H9 (cell line): ENCODE measurements at regions not wholly inside any gene's neighbourhood (a gene's known extent, or its start where the extent isn't known, plus 50 kb on each side); places are given as distances from the start of the nearest gene placed in this dataset.

Experiments used
- DNase-seq: peaks from one replicate; pipeline ENCODE4 v3.0.0-alpha.2; 2017
- H2AFZ ChIP-seq: one replicate; pipeline ENCODE4 v1.6.1; 2013; ENCODE audit warnings: mild to moderate bottlenecking, low read length, control low read depth, moderate library complexity
- H2AK5ac ChIP-seq: 2 replicates; pipeline ENCODE4 v1.6.1; 2013; ENCODE audit warnings: low read length, control low read depth, mixed read lengths; ENCODE audit not compliant: insufficient read length
- H2BK120ac ChIP-seq: one replicate; pipeline ENCODE4 v1.6.1; 2013; ENCODE audit warnings: low read depth, mild to moderate bottlenecking, low read length, control low read depth, inconsistent platforms; ENCODE audit not compliant: poor library complexity, severe bottlenecking
- H2BK12ac ChIP-seq: 2 replicates; pipeline ENCODE4 v1.6.1; 2013; ENCODE audit warnings: low read length, control low read depth, mixed read lengths, low read depth; ENCODE audit not compliant: insufficient read length
- H2BK15ac ChIP-seq: 2 replicates; pipeline ENCODE4 v1.6.1; 2013; ENCODE audit warnings: low read depth, low read length, control low read depth
- H2BK20ac ChIP-seq: one replicate; pipeline ENCODE4 v1.6.1; 2013; ENCODE audit warnings: low read depth, mild to moderate bottlenecking, low read length, control low read depth, inconsistent platforms; ENCODE audit not compliant: poor library complexity, severe bottlenecking
- H2BK5ac ChIP-seq: 2 replicates; pipeline ENCODE4 v1.6.1; 2013; ENCODE audit warnings: low read length, control low read depth, mixed read lengths; ENCODE audit not compliant: insufficient read length
- H3K14ac ChIP-seq: 2 replicates; pipeline ENCODE4 v1.6.1; 2013; ENCODE audit warnings: low read length, control low read depth; ENCODE audit not compliant: insufficient read depth
- H3K18ac ChIP-seq: 2 replicates; pipeline ENCODE4 v1.6.1; 2013; ENCODE audit warnings: low read depth, mild to moderate bottlenecking, mixed read lengths, low read length, control low read depth; ENCODE audit not compliant: insufficient read length
- H3K23ac ChIP-seq: 2 replicates; pipeline ENCODE4 v1.6.1; 2013; ENCODE audit warnings: low read length, control low read depth, mixed read lengths, low read depth; ENCODE audit not compliant: insufficient read length
- H3K23me2 ChIP-seq: 2 replicates; pipeline ENCODE4 v1.6.1; 2013; ENCODE audit warnings: low read depth, mild to moderate bottlenecking, mixed read lengths, low read length, control low read depth; ENCODE audit not compliant: insufficient read length, poor library complexity, severe bottlenecking
- H3K27ac ChIP-seq: 2 replicates; pipeline ENCODE4 v1.5.1; 2013; ENCODE audit warnings: low read length, control low read depth, mixed read lengths, low read depth; ENCODE audit not compliant: insufficient read length
- H3K27me3 ChIP-seq: 2 replicates; pipeline ENCODE4 v1.6.1; 2013; ENCODE audit warnings: low read length, control low read depth, inconsistent platforms; ENCODE audit not compliant: insufficient read depth
- H3K4ac ChIP-seq: 2 replicates; pipeline ENCODE4 v1.6.1; 2013; ENCODE audit warnings: low read depth, mild to moderate bottlenecking, control low read depth, inconsistent platforms, low read length, moderate library complexity
- H3K4me1 ChIP-seq: 2 replicates; pipeline ENCODE4 v1.6.1; 2013; ENCODE audit warnings: low read length, control low read depth, inconsistent platforms; ENCODE audit not compliant: insufficient read depth
- H3K4me2 ChIP-seq: 2 replicates; pipeline ENCODE4 v1.6.1; 2013; ENCODE audit warnings: low read length, control low read depth, mixed read lengths; ENCODE audit not compliant: insufficient read length, insufficient read depth
- H3K56ac ChIP-seq: 2 replicates; pipeline ENCODE4 v1.6.1; 2013; ENCODE audit warnings: low read depth, mild to moderate bottlenecking, mixed read lengths, low read length, control low read depth; ENCODE audit not compliant: insufficient read length
- H3K79me1 ChIP-seq: 2 replicates; pipeline ENCODE4 v1.6.1; 2013; ENCODE audit warnings: low read depth, mild to moderate bottlenecking, moderate library complexity, low read length, control low read depth, inconsistent platforms; ENCODE audit not compliant: insufficient read depth, poor library complexity, severe bottlenecking
- H3K79me2 ChIP-seq: 2 replicates; pipeline ENCODE4 v1.6.1; 2013; ENCODE audit warnings: low read length, control low read depth, inconsistent platforms; ENCODE audit not compliant: insufficient read depth
- H3K9ac ChIP-seq: 2 replicates; pipeline ENCODE4 v1.6.1; 2013; ENCODE audit warnings: low read length, control low read depth, mixed read lengths; ENCODE audit not compliant: insufficient read length; ENCODE audit errors: extremely low read depth
- H3K9me3 ChIP-seq: one replicate; pipeline ENCODE4 v1.6.1; 2013; ENCODE audit warnings: low read depth, low read length, inconsistent platforms; ENCODE audit not compliant: control insufficient read depth
- H3T11ph ChIP-seq: one replicate; pipeline ENCODE4 v1.6.1; 2013; ENCODE audit warnings: mild to moderate bottlenecking, low read length, control low read depth, inconsistent platforms
- H4K20me1 ChIP-seq: one replicate; pipeline ENCODE4 v1.6.1; 2013; ENCODE audit not compliant: control insufficient read depth, insufficient read length, insufficient read depth
- H4K5ac ChIP-seq: 2 replicates; pipeline ENCODE4 v1.6.1; 2013; ENCODE audit warnings: low read depth, mild to moderate bottlenecking, mixed read lengths, low read length, control low read depth; ENCODE audit not compliant: insufficient read length
- H4K8ac ChIP-seq: replicated peaks from 2 replicates; pipeline ENCODE4 v1.6.1; 2013; ENCODE audit warnings: low read length, control low read depth, mixed read lengths, low read depth; ENCODE audit not compliant: insufficient read length
- H4K91ac ChIP-seq: 2 replicates; pipeline ENCODE4 v1.6.1; 2013; ENCODE audit warnings: low read depth, mild to moderate bottlenecking, moderate library complexity, mixed read lengths, low read length, control low read depth; ENCODE audit not compliant: insufficient read length
- H3K27ac Mint-ChIP-seq, 3 experiments: 2 replicates in 2 of 3; 3 replicates in 1 of 3; pipeline ENCODE4 v1.8.0; 2020 to 2021; ENCODE audit warnings: mixed read lengths in 3 of 3, mild to moderate bottlenecking in 1 of 3, moderate library complexity in 1 of 3
- H3K27me3 Mint-ChIP-seq: 2 replicates; pipeline ENCODE4 v1.8.0; 2021; ENCODE audit warnings: low read depth, mild to moderate bottlenecking, moderate library complexity, mixed read lengths
- H3K36me3 Mint-ChIP-seq, 3 experiments: 2 replicates in 2 of 3; 3 replicates in 1 of 3; pipeline ENCODE4 v1.8.0; 2020 to 2021; ENCODE audit warnings: low read depth in 3 of 3, mixed read lengths in 3 of 3; ENCODE audit not compliant: insufficient read depth in 1 of 3
- H3K4me1 Mint-ChIP-seq, 2 experiments: 2 replicates each; pipeline ENCODE4 v1.8.0; 2020; ENCODE audit warnings: mixed read lengths in 2 of 2
- H3K4me3 Mint-ChIP-seq, 2 experiments: 2 replicates in 1 of 2; 3 replicates in 1 of 2; pipeline ENCODE4 v1.8.0; 2020 to 2021; ENCODE audit warnings: mild to moderate bottlenecking in 2 of 2, mixed read lengths in 2 of 2, moderate library complexity in 1 of 2
- H3K9me3 Mint-ChIP-seq, 2 experiments: 2 replicates in 1 of 2; 3 replicates in 1 of 2; pipeline ENCODE4 v1.8.0; 2020; ENCODE audit warnings: mild to moderate bottlenecking in 2 of 2, mixed read lengths in 2 of 2, moderate library complexity in 1 of 2
- CTCF ChIP-seq: fragments of 200-600 bp; sonication (generic); conservative IDR thresholded peaks from 3 replicates; pipeline ENCODE4 v1.8.0; 2021; ENCODE audit warnings: antibody characterized with exemption, mild to moderate bottlenecking
- WGBS: extraction: QIAGEN DNeasy Blood & Tissue Kit; methylation state at CpG from one replicate; pipeline ENCODE4 v1.1.7; 2013; ENCODE audit warnings: missing lambda C conversion rate, low lambda C conversion rate, mixed read lengths; ENCODE audit not compliant: insufficient read length; ENCODE audit errors: extremely low coverage; 5-methylcytosine and 5-hydroxymethylcytosine counted together

GRCh38 chr4:29075366-29075765, 1644.8 kb upstream of the PCDH7 start:
- no CpG with 5 or more reads among the region's 6 CpGs for WGBS
- Mint-ChIP-seq H3K36me3 (peaks cover 0 to 12% (median 3%) of the 10 kb centered on the region in 3 experiments; a peak in 4 of 7 replicates), H3K27ac (no peak overlapping the region)

More at GRCh38 chr4:29075366-29075765, 1644.8 kb upstream of the PCDH7 start:
- H3K79me1 ChIP-seq: no peaks in the 10 kb centered on the region
- H2BK15ac ChIP-seq: no peak overlapping the region
- no peak overlapping the region for H2BK20ac ChIP-seq
- no peak overlapping the region for H3K14ac ChIP-seq
- H3K56ac ChIP-seq: no peak overlapping the region
- no peak overlapping the region for H3K4me3 Mint-ChIP-seq
- no peak overlapping the region for H2AFZ ChIP-seq
- no peak overlapping the region for H3K27ac ChIP-seq
- no peaks in the 10 kb centered on the region for H4K20me1 ChIP-seq
- DNase-seq: no peak
- no peaks in the 10 kb centered on the region for H3K23me2 ChIP-seq
- no peak overlapping the region for H2AK5ac ChIP-seq
- no peaks in the 10 kb centered on the region for H3K4me1 Mint-ChIP-seq
- no peak overlapping the region for H3K4me2 ChIP-seq
- no peak overlapping the region for H3K4ac ChIP-seq
- no peak overlapping the region for H4K5ac ChIP-seq
- no peak overlapping the region for H2BK120ac ChIP-seq
- no peak overlapping the region for H2BK5ac ChIP-seq
- no peaks in the 10 kb centered on the region for H3K27me3 Mint-ChIP-seq
- H3K23ac ChIP-seq: no peak overlapping the region
- H3K79me2 ChIP-seq: no peaks in the 10 kb centered on the region
- H2BK12ac ChIP-seq: no peak overlapping the region
- peaks cover 8 to 9% of the 10 kb centered on the region in 2 experiments for H3K9me3 Mint-ChIP-seq
- no peak overlapping the region for H4K8ac ChIP-seq
- no peak overlapping the region for H3K9ac ChIP-seq
- H3K9me3 ChIP-seq: no peaks in the 10 kb centered on the region
- no peak overlapping the region for H3K18ac ChIP-seq
- TF ChIP-seq CTCF: no peak
- H4K91ac ChIP-seq: no peak overlapping the region
- H3T11ph ChIP-seq: no peak overlapping the region
- no peaks in the 10 kb centered on the region for H3K27me3 ChIP-seq
- no peaks in the 10 kb centered on the region for H3K4me1 ChIP-seq
